Mesenchymal stem cell (in vitro differentiated cells and primary cell): ENCODE measurements at regions not wholly inside any gene's neighbourhood (a gene's known extent, or its start where the extent isn't known, plus 50 kb on each side); places are given as distances from the start of the nearest gene placed in this dataset.

Experiments used
- DNase-seq: peaks from one replicate; pipeline ENCODE4 v3.0.0-alpha.2; 2013
- H2AFZ ChIP-seq: one replicate; pipeline ENCODE4 v1.6.1; 2013; ENCODE audit warnings: low read depth, mild to moderate bottlenecking, control low read depth, inconsistent platforms, low read length, moderate library complexity
- H2AK5ac ChIP-seq: 2 replicates; pipeline ENCODE4 v1.6.1; 2013; ENCODE audit warnings: low read length, moderate library complexity, mild to moderate bottlenecking, inconsistent platforms; ENCODE audit not compliant: severe bottlenecking
- H2BK120ac ChIP-seq: one replicate; pipeline ENCODE4 v1.6.1; 2013; ENCODE audit warnings: low read depth, mild to moderate bottlenecking, inconsistent platforms, low read length, moderate library complexity
- H2BK12ac ChIP-seq, 2 experiments: one replicate each; pipeline ENCODE4 v1.6.1; 2013; ENCODE audit warnings: inconsistent platforms in 2 of 2, low read length in 2 of 2, mild to moderate bottlenecking in 2 of 2, moderate library complexity in 2 of 2, control low read depth in 1 of 2
- H2BK15ac ChIP-seq: one replicate; pipeline ENCODE4 v1.6.1; 2013; ENCODE audit warnings: mild to moderate bottlenecking, low read depth, inconsistent platforms; ENCODE audit not compliant: poor library complexity, severe bottlenecking
- H2BK5ac ChIP-seq: 2 replicates; pipeline ENCODE4 v1.6.1; 2013; ENCODE audit warnings: low read depth, mild to moderate bottlenecking, low read length, control low read depth, inconsistent platforms; ENCODE audit not compliant: poor library complexity, severe bottlenecking
- H3K14ac ChIP-seq, 2 experiments: one replicate each; pipeline ENCODE4 v1.6.1; 2013; ENCODE audit warnings: inconsistent platforms in 2 of 2, low read length in 2 of 2, control low read depth in 1 of 2, mild to moderate bottlenecking in 1 of 2, moderate library complexity in 1 of 2
- H3K18ac ChIP-seq, 2 experiments: one replicate each; pipeline ENCODE4 v1.6.1; 2013; ENCODE audit warnings: inconsistent platforms in 2 of 2, low read length in 2 of 2, control low read depth in 1 of 2, low read depth in 1 of 2, mild to moderate bottlenecking in 1 of 2
- H3K23ac ChIP-seq, 2 experiments: one replicate each; pipeline ENCODE4 v1.6.1; 2013; ENCODE audit warnings: inconsistent platforms in 2 of 2, low read length in 2 of 2, mild to moderate bottlenecking in 2 of 2, moderate library complexity in 2 of 2, control low read depth in 1 of 2
- H3K27ac ChIP-seq: 2 replicates; pipeline ENCODE4 v1.5.1; 2013; ENCODE audit warnings: mild to moderate bottlenecking, moderate library complexity, low read length, control low read depth, inconsistent platforms; ENCODE audit not compliant: poor library complexity, severe bottlenecking
- H3K27me3 ChIP-seq, 2 experiments: 2 replicates each; pipeline versions ENCODE4 v1.6.1 to v1.7.0; 2013; ENCODE audit warnings: low read length in 2 of 2, mild to moderate bottlenecking in 2 of 2, moderate library complexity in 2 of 2, control low read depth in 1 of 2, inconsistent platforms in 1 of 2; ENCODE audit not compliant: control insufficient read depth in 1 of 2, insufficient read depth in 1 of 2
- H3K36me3 ChIP-seq, 2 experiments: 2 replicates each; pipeline versions ENCODE4 v1.6.1 to v1.7.0; 2013; ENCODE audit warnings: low read length in 2 of 2, control low read depth in 1 of 2, inconsistent platforms in 1 of 2, low read depth in 1 of 2, mild to moderate bottlenecking in 1 of 2; ENCODE audit not compliant: insufficient read depth in 2 of 2, control insufficient read depth in 1 of 2
- H3K4ac ChIP-seq, 2 experiments: one replicate each; pipeline ENCODE4 v1.6.1; 2013; ENCODE audit warnings: inconsistent platforms in 2 of 2, low read length in 2 of 2, mild to moderate bottlenecking in 2 of 2, moderate library complexity in 2 of 2, control low read depth in 1 of 2, low read depth in 1 of 2
- H3K4me1 ChIP-seq: 2 replicates; pipeline ENCODE4 v1.6.1; 2013; ENCODE audit warnings: low read depth, low read length, control low read depth; ENCODE audit not compliant: control insufficient read depth, insufficient read depth
- H3K4me2 ChIP-seq: 2 replicates; pipeline ENCODE4 v1.6.1; 2013; ENCODE audit warnings: low read length, mild to moderate bottlenecking, inconsistent platforms; ENCODE audit not compliant: poor library complexity, severe bottlenecking
- H3K4me3 ChIP-seq, 2 experiments: 2 replicates each; pipeline versions ENCODE4 v1.5.1 to v1.7.0; 2013; ENCODE audit warnings: low read length in 2 of 2, mild to moderate bottlenecking in 2 of 2, control low read depth in 1 of 2, low read depth in 1 of 2; ENCODE audit not compliant: insufficient read depth in 1 of 2
- H3K79me1 ChIP-seq: replicated peaks from 2 replicates; pipeline ENCODE4 v1.6.1; 2013; ENCODE audit warnings: mild to moderate bottlenecking, control low read depth, low read length, inconsistent platforms; ENCODE audit not compliant: poor library complexity, severe bottlenecking
- H3K9ac ChIP-seq: 2 replicates; pipeline ENCODE4 v1.7.0; 2013; ENCODE audit warnings: mild to moderate bottlenecking, low read length, moderate library complexity
- H3K9me3 ChIP-seq: 2 replicates; pipeline ENCODE4 v1.7.0; 2013; ENCODE audit warnings: mild to moderate bottlenecking, low read length; ENCODE audit not compliant: control insufficient read depth
- H4K8ac ChIP-seq: one replicate; pipeline ENCODE4 v1.6.1; 2013; ENCODE audit warnings: inconsistent platforms, mild to moderate bottlenecking, low read length, moderate library complexity
- H4K91ac ChIP-seq: one replicate; pipeline ENCODE4 v1.6.1; 2013; ENCODE audit warnings: mild to moderate bottlenecking, low read length, inconsistent platforms
- WGBS: methylation state at CpG from one replicate; pipeline ENCODE4 v1.1.7; 2013; ENCODE audit warnings: mixed read lengths; 5-methylcytosine and 5-hydroxymethylcytosine counted together

DNA sequence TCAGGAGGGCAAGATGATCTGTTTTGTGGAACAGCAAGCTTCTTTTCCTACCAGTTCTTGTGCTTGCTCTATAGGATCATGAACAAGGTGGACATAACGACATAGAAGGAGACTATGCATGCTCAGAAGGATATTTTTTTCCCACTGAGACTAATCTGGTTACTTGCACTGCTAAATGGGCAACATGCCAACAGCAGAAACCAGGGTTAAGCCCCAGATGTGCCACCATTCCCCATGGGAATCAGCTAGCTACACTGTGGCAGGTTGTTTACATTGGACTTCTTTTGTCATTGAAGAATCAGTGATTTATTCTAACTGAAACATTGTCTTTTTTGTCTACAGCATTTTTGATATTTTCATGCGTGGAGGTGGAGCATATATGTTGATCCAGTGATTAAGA, 165.6 kb downstream of the C4orf33 start:
- Histone ChIP-seq H3K4ac (no peak overlapping the region), H3K9me3 (no peaks in the 10 kb centered on the region), H2BK12ac (no peak overlapping the region), H2BK120ac (no peak overlapping the region), H2BK5ac (no peak overlapping the region), H3K27ac (no peak overlapping the region), H3K14ac (no peak overlapping the region), H4K91ac (no peak overlapping the region), H3K18ac (no peak overlapping the region), H2BK15ac (no peak overlapping the region), H3K4me1 (no peaks in the 10 kb centered on the region), H3K9ac (no peak overlapping the region), H2AK5ac (no peak overlapping the region), H2AFZ (no peak overlapping the region), H4K8ac (no peak overlapping the region), H3K4me3 (no peak overlapping the region), H3K36me3 (no peaks in the 10 kb centered on the region), H3K23ac (no peak overlapping the region), H3K79me1 (no peaks in the 10 kb centered on the region), H3K4me2 (no peak overlapping the region), H3K27me3 (no peaks in the 10 kb centered on the region)
- no peak for DNase-seq
- WGBS, result 84% methylated on average over 2 of the region's 2 CpGs

DNA sequence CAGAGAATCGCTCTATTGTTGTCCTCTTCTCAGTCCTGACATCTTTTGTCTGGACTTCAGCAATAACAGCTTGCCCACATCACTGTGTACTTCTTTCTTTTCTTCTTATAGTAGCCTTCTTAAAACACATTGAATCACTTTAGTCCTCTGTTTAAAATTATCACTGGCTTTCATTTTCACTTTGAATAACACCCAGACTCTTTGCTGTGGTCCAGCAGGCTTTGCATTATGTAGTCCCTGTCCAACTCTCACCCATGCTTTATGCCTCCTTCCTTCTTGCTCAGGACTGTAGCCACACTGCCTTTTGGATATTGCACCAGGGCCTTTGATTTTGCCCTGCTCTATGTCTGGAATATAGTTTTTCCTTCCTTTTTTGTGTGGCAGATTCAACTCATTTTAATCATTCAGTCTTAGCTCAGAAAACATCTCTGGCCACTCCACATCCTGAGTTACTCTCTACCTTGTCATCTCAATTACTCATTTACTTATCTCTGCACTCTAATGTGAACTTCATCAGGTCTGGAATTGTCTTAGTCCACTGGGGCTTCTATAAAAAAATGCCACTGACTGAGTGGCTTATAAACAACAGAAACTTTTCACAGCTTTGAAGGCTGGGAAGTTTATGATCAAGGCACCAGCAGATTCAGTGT, 168.2 kb downstream of the C4orf33 start:
- Histone ChIP-seq H3K9me3 (no peaks in the 10 kb centered on the region), H2BK5ac (no peak overlapping the region), H3K4me2 (no peak overlapping the region), H4K8ac (no peak overlapping the region), H3K27ac (no peak overlapping the region), H3K4me3 (peak overlapping the region in 1 of 2 experiments; percentile 11), H3K18ac (no peak overlapping the region), H3K14ac (no peak overlapping the region), H2AFZ (no peak overlapping the region), H2BK12ac (no peak overlapping the region), H3K36me3 (no peaks in the 10 kb centered on the region), H3K4me1 (no peaks in the 10 kb centered on the region), H3K9ac (no peak overlapping the region), H3K4ac (no peak overlapping the region), H4K91ac (no peak overlapping the region), H2BK120ac (no peak overlapping the region), H3K27me3 (no peaks in the 10 kb centered on the region), H3K79me1 (no peaks in the 10 kb centered on the region), H3K23ac (no peak overlapping the region), H2AK5ac (no peak overlapping the region), H2BK15ac (no peak overlapping the region)
- DNase-seq, result peak; percentile 11
- 87% methylated on average over 1 of the region's 1 CpG for WGBS

DNA sequence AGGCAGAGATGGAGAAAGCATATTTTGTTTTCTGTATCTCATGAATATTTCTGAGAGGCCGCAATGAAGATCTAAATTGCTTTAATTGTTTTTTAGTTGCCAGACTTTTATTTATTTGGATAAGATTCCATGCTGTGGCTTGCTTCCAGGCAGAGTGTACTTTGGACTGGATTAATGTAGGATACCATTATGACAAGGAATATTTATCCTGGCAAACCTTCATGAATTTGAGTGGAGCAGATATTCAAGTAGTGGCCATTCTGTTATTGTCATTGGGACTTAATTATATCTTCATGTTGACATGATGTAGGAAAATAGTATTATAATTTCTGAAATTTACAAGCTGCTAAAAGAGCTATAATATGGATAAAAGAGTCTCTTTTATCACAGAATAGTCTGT, 182.9 kb downstream of the C4orf33 start:
- Histone ChIP-seq H3K36me3 (no peaks in the 10 kb centered on the region), H3K27me3 (no peaks in the 10 kb centered on the region), H2BK12ac (no peak overlapping the region), H3K4ac (no peak overlapping the region), H2BK5ac (no peak overlapping the region), H3K9ac (no peak overlapping the region), H3K79me1 (no peaks in the 10 kb centered on the region), H3K27ac (no peak overlapping the region), H2BK120ac (no peak overlapping the region), H4K91ac (no peak overlapping the region), H2BK15ac (no peak overlapping the region), H3K14ac (no peak overlapping the region), H2AK5ac (no peak overlapping the region), H2AFZ (no peak overlapping the region), H3K18ac (no peak overlapping the region), H3K9me3 (no peaks in the 10 kb centered on the region), H3K4me3 (no peak overlapping the region), H3K4me1 (no peaks in the 10 kb centered on the region), H3K4me2 (no peak overlapping the region), H3K23ac (no peak overlapping the region), H4K8ac (no peak overlapping the region)
- no peak for DNase-seq
- 47% methylated on average over 1 of the region's 1 CpG for WGBS

DNA sequence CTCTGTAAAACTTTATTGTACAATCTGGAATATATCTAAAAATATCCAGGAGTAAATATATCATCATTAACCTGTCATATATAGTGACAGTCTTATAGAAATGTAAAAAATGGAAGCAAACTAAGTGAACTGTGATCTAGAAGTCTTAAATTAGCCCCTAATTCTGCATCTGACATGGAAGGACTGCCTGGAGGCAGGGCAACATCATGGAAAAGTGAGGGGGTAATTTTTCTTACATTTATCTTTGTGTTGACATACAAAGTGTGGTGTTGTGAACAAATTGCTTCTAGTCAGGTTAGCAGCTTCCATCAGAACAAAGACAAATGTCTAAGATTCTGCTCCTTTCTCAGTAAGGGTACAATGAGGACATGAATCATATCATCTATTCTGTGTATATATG, 186.3 kb downstream of the C4orf33 start:
- Histone ChIP-seq H2BK12ac (no peak overlapping the region), H3K27me3 (no peaks in the 10 kb centered on the region), H2AK5ac (no peak overlapping the region), H2BK5ac (no peak overlapping the region), H2AFZ (no peak overlapping the region), H3K9me3 (no peaks in the 10 kb centered on the region), H3K9ac (no peak overlapping the region), H3K4ac (no peak overlapping the region), H3K14ac (no peak overlapping the region), H2BK120ac (no peak overlapping the region), H4K91ac (no peak overlapping the region), H3K4me3 (no peak overlapping the region), H3K79me1 (no peaks in the 10 kb centered on the region), H3K36me3 (no peaks in the 10 kb centered on the region), H3K4me2 (no peak overlapping the region), H3K4me1 (no peaks in the 10 kb centered on the region), H2BK15ac (no peak overlapping the region), H4K8ac (no peak overlapping the region), H3K27ac (no peak overlapping the region), H3K23ac (no peak overlapping the region), H3K18ac (no peak overlapping the region)
- no peak for DNase-seq
